ENCODE measurements at regions not wholly inside any gene's neighbourhood (a gene's known extent, or its start where the extent isn't known, plus 50 kb on each side); places are given as distances from the start of the nearest gene placed in this dataset.
A peak's percentile ranks its signal among the peaks of the same experiment; 100 is the strongest.
"Not testable (repeated sequence)": the region's sequence is repeated elsewhere in the genome, so short reads cannot be mapped to it uniquely, and the experiment has no call there.

DNA sequence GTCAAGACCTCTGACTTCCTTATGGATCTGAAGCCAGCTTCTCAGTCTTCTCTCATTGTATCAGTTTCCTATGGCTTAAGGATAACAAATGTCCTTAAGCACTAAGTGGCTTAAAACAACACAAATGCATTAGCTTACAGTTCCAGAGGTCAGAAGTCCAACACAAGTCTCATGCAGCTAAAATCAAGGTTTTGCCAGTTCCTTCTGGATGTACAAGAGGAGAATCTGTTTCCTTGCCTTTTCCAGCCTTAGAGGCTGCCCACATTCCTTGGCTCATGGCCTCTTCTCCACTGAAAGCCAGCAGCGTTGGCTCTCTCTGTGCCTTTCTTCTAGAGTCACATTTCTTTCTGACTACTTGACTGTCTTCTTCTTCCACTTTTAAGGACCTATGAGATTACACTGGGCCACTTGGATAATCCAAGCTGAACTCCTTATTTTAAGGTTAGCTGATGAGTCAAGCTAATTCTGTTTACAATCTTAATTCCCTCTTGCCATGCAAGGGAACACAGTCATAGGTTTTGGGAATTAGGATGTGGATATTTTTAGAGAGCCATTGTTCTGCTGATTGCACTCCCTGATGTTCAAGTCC lies 179.0 kb downstream of the BCAS1 start:
- peak; percentile 74 for DNase-seq

DNA sequence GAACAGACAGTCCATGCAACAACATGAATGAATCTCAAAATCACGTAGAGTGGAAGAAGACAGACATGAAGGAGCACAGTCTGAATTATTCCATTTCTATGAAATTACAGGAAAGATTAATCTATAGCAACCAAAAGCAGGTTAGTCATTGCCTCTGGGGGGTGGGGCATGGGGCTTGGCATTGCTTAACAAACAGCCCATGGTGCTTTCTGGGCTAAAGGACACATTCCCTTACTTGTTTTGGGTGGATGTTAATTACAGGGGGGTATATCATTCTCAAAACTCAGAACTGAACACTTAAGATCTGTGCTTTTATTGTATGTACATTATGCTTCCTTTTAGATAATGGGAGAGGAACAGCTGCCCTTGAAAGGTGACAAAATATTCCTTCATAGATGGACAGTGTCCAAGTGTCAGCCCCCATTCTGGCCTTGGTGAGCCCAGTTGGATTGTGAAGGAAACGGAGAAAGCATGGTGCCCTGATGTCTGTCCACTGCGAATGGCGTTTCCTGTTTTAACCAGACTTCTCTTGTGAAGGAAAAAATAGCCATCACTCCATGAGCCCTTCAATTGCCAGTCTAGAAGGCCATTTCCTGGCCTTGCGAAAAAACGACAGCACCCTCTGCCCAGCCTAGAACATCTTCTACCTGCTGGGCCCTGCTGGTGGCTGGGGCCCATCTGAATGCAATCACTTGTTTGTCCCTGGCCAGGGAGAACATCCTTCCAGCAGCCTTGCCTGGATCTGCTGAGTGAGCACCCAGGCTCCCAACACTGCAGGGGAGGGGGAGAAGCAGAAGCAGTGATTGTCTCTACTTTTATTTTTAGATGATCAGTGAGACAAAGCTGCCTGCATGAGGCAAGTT lies 179.7 kb downstream of the BCAS1 start:
- no peak for DNase-seq

DNA sequence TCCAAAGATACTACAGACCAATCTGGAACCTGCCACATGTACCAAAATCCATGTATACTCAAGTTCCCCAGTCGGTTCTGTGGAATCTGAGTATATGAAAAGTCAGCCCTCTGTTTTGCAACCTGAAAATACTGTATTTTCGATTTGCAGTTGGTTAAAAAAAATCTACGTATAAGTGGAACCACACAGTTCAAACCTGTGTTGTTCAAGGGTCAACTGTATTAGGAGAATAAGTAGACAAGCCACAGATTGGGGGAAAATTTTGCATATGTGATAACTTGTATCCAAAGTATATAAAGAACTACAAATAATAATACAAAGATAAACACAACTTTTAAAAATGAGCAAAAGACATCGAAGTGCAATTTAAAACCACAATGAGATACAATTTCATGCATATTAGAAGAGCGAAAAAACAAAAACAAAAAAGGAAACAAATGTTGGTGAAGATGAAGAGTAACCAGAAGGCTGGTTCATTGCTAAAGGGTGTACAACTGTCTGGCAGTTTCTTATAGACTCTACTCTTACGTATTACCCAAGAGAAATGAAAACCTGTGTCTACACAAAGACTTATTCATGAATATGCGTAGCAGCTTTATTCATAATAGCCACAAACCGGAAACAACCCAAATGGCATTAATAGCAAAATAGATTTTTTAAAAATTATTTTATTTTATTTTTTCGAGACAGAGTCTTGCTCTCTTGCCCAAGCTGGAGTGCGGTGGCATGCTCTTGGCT lies 180.8 kb downstream of the BCAS1 start:
- DNase-seq = no peak

DNA sequence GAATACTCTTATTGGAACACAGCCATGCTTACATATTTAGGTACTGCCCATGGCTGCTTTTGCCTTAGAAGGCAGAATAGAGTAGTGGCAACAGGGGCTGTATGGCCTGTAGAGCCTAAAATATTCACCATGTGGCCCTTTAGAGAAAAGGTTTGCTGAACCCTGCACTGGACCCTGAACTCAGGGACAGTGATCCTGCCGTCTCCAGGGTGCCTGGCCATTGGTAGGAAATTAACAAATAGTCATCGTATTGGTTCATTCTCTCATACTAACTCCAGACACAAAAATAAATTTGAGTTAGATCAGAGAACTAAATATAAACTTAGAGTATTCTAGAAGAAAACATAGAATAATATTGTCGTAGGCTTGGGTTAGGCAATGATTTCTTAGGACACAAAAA lies 181.4 kb downstream of the BCAS1 start:
- no peak for DNase-seq

DNA sequence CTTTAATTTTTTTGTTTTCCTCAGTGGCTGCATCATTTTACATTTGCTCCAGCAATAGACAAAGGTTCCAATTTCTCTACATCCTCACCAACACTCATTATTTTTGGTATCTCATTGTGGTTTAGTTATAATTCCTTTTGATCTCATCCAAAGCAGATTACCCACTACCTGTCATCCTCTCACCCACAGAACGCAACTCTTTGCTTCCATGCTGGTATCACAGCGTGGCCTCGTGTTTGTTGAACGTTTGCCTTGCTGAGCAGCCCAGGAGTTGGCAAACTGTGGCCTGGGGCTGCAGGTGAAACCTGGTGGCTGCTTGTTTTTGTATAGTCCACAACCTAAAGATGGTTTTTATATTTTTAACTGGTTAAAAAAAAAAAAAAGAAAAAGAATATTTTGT lies 181.9 kb downstream of the BCAS1 start:
- no peak for DNase-seq

DNA sequence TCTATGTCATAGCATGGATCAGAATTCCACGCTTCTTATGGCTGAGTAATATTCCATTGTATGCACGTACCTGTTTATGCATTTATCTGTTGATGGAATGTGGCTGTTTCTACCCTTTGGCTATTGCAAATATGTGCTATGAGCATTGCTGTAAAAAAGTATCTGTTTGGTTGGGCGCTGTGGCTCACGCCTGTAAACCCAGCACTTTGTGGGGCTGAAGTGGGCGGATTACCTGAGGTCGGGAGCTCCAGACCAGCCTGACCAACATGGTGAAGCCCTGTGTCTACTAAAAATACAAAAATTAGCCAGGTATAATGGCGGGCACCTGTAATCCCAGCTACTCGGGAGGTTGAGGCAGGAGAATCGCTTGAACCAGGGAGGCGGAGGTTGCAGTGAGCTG lies 182.4 kb downstream of the BCAS1 start:
- DNase-seq = no peak

DNA sequence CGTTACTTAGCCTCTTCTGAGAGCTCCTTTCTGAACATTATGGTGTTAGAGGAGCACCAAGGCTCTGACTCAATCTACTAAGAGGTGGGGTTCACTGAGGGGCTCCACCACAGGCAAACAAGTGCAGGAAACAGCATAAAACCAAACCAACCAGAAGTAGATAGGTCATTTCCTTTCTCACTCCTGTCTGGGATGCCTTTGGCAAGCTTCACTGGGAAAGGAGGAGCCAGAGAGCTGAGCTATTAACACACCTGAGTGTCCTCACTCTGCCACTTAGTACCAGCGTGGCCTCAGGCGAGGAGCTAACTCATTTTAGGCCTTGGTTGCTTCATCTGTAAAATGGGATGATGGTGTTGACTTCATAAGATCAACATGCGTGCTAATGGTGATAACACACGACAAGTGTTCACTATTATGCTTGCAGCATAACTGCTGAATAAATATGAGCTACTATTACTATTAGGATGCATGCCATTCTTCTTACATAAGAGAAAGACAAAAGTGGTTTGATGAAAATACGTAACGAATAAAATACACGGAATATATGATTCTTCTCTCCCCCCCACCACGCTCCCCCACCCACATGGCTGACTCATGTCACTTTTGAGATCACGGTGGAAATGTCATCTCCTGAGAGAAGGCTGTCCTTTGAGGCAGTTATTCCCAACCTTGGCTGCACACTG lies 185.4 kb downstream of the BCAS1 start:
- DNase-seq = peak; percentile 72

DNA sequence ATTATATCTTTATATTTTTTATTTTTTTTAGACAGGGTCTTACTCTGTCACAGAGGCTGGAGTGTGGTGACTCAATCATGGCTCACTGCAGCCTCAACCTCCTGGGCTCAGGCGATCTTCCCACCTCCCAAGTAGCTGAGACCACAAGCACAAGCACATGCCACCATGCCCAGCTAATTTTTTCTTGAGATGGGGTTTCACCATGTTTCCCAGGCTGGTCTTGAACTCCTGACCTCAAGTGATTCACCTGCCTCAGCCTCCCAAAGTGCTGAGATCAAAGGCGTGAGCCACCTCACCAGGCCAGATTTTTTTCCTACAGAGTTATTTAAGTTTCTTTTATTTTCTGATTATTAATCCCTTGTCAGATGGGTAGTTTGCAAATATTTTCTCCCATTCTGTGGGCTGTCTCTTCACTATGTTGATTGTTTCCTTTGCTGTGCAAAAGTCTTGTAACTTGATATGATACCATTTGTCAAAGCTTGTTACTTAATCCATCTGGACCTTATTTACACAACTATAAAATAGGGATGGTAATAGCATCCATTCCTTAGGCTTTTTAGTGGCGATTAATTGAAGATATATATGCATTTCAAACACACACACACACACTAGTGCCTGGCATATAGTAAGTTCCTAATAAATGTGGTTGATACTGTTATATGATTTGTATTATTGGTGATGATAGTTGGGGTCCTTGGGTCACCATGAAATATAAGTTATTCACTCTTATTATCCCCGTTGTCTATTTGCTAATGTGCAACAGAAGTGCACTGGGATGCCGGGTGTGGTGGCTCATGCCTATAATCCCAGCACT lies 187.1 kb downstream of the BCAS1 start:
- DNase-seq = peak; percentile 93

DNA sequence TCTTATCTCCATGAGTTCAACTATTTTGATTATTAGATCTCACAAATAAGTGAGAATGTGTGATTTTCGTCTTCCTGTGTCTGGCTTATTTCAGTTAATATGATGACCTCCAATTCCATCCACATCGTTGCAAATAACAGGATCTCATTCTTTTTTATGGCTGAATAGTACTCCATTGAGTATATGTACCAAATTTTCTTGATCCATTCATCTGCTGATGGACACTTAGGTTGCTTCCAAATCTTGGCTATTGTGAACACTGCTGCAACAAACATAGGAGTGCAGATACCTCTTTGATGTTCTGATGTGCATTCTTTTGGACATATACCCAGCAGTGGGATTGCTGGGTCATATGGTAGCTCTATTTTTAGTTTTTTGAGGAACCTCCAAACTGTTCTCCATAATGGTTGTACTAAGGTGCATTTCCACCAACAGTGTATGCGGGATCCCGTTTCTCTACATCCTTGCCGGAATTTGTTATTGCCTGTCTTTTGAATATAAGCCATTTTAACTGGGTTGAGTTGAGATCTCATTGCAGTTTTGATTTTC lies 187.9 kb downstream of the BCAS1 start:
- not testable (repeated sequence) for DNase-seq

DNA sequence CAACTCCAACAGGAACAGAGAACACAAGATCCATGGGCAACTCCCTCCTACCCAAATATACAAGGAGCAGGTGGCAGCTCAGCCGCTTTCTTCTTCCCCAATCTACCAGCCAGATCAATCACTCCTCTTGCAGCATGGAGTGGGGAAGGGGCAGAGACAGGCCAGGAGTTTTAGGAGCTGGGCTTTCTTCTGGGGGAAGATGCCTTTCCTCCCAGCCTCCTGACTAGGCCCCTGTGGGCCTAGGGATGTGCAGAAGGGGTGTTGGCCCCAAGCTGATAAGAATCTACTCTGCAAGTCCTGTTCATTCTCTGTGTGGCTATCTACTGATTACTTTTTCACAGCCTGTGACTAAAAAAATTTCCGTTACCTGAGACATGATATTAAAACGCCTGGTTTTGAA lies 189.0 kb downstream of the BCAS1 start:
- no peak for DNase-seq

DNA sequence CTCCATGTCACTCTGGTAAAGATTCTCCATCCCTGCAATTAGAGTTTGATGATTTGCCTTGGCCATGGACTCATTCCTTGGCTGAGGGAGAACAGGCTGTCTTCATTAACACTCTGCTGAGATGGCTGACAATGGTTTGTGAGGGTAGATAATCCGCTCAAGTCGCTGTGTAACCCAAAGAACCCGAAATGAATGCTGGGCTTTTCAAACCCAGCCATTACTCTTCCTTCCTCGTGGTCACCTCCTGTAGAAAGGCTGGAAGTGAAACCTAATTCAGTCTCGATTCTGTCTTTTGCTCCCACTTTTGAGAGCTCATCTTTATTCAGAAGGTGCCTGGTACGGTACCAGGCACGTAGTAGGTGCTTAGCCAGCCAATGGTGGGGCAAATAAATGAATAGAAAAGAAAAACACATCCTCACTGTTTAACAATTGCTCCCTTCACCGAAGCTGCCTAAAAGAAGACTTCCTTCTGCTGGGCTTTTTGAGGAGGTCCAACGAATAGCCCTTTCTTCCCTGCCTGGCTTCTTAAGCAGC lies 190.2 kb downstream of the BCAS1 start:
- DNase-seq = no peak

DNA sequence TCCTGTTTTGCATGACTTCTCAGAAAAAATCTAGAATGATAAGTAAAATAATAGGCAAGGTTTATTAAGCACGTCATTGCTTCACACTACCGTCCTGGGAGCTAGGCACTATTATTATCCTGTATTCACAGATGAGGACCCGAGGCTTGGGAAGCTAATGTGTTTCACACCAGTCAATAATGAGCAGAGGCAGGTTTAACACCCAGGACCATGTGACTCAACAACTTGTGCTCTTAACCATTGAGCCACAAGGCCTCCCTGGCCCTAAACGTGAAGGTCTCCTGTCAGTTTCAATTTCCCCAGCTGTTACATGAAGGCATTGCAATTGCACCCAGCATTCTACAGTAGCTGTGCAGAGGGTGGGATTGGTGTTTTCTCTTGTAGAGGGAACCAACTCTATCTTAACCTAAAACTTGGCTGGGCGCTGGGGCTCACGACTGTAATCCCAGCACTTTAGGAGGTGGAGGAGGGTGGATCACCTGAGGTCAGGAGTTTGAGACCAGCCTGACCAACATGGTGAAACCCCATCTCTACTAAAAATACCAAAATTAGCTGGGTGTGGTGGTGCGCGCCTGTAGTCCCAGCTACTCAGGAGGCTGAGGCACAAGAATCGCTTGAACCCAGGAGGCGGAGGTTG lies 191.2 kb downstream of the BCAS1 start:
- no peak for DNase-seq

DNA sequence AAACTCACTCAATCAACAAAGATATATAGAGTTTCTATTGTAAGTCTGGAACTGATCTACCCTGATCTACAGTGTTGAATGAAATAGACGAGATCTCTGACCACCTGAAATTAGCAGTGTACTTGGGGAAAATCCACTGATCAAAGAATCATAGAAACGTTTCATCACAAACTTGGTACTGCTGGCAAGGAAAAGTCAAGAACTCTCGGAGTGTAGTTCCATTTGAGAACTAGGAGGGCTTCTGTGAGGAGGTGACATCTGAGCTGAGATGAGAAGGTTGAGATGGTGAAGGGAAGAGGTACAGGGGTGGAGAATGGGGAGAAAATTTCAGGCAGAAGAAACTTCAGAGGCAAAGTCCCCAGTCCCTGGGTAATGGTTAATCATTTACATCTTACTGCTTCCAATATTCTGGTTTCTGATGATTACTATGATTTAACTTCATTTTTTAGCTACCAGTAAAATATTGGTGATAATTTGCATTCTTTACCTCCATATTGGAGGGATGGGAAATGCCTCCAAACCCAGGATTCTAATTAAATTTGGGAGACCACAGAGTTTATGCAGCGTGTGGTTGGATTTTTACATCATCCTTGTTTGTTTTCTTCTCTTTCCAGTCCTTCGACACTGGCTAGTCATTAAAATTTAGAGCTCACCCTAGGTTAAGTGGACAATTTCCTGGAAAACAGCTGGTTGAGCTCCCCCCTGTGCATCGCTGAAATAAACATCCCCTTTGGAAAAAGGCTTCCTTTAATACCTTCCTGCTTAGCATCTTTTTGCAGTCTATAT lies 191.9 kb downstream of the BCAS1 start:
- no peak for DNase-seq

DNA sequence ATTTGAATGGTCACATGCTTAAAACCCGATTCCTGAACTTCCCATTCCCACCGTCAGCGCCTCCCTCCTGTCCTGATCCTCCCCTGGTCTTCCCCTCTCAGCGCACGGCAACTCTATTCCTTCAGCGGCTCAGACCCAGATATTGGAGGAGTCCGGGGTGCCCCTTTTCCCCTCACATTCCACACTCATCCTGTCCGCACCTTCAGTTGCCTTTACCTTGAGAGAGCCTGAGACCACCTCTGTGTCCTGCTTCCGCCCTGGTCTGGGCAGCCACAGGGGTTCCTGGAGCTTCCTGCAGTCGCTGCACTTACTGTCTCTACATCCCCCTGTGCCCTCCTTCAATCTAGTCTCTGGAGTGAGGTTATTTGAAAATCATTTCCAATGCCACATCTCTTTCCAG lies 193.4 kb downstream of the BCAS1 start:
- no peak for DNase-seq

DNA sequence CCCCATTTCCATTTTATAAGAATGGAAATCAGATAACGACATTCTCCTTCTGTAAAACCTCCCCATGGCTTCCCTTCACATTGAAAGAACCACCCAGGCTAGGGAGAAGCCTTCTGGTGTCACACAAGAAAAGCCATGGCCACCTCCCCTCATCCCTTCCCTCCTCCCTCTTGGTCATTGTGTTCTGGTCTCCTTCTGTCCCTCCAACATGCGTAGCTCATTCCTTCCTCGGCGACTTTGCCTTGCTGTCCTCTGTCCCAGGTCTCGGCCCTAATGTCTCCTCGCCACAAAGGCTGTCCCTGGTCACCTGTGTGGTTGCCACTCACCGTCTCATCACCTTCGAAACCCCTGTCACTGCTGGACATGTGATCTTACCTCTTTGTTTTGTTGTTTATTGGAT lies 193.9 kb downstream of the BCAS1 start:
- DNase-seq = no peak

DNA sequence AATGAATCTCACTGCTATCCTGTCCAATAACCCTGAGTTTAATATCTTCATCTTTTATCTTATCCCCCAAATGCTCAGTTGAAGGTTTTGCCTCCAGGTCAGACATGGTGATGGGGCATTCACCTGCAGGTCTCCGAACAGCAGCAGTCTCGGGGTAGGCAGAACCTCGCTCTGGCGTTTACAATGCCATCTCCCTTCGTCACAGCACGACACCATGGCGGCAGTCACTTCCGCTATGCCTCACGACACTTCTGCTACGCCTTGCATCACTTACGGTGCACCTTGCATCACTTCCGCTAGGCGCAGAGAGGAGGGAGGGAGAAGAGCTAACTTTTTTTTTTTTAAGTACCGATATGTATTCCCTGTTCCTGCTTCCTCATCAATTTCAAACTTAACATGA lies 194.9 kb downstream of the BCAS1 start:
- DNase-seq = no peak

DNA sequence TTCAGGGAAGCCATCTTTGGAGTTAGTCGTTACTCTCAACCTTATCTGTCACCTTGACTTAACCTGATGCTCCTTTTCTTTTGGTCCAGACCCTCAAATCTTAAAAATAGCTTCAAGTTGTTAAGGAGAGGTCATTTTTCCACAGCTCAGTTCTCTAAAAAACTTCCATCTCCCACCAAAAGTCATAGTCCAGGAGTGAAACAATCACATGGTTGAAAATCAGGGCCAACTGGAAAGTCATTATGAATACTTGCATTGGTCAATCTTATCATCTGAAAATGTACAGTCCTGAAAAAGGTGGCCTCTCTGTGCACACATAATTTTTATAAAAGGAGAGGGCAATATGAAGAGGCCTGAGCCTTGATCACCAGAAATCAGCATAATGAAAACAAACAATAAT lies 195.7 kb downstream of the BCAS1 start:
- DNase-seq = no peak

DNA sequence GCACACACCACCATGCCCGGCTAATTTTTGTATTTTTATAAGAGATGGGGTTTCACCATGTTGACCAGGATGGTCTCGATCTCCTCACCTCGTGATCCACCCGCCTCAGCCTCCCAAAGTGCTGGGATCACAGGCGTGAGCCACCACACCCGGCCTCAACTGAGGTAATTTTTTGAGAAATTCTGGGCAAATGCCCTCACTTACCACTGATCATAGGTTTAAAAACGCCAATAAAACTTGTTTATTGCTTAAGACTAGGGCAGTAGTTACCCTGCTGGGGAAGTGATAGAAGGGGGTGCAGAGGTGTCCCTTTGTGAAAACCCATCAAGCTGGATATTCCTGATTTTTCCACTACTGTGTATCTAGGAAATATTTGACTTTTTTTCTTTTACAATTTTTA lies 196.3 kb downstream of the BCAS1 start:
- no peak for DNase-seq

DNA sequence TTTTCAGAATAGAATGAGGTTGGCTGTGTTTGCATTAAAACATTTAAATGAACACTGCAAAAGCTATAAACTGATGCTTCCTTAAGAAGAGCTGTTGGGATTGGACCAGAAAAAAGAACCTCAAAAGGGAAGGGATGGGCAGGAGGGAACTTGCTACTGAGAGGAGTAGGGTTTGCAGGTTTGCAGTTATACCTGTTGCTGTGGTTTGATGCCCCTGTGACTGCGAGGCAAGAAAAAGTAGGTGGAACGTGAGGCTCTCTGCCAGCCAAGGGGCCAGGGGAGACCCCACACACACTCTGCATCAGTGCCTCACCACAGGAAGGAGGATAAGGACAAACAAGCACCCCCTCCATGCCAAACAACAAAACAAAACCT lies 197.2 kb downstream of the BCAS1 start:
- DNase-seq = no peak

DNA sequence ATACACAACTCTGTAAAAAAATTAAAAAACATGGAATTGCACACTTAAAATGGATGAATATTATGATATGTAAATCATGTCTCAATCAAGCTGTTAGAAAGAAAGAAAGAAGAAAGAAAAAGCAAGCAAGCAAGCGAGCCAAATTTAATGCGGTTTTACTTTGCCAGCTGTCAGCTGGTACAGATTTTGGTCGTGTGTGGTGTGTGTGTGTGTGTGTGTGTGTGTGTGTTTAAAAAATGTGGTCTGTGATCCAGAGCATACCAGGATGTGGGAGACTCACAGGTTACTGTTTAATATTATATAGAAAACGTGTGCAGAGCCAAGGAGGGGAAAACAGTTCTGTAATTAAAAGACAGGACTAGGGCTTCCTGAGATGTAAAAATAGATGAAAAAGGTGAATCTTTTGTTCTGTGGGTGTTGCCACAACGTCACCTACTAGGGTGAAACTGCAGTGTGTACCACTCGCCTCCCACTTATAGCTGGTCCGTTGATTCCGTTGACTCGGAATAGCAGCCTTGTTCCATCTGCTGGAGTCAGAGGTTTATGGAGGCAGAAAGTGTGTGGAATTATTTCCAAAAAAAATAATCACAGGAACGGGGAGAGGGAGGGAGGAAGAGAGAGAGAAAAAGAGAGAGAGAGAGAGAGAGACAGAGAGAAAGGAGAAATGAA lies 197.7 kb downstream of the BCAS1 start:
- peak; percentile 44 for DNase-seq
